Inferior parietal cortex (tissue), 1 donor: ENCODE measurements at regions not wholly inside any gene's neighbourhood (a gene's known extent, or its start where the extent isn't known, plus 50 kb on each side); places are given as distances from the start of the nearest gene placed in this dataset.

ENCODE experiments used
- DNase-seq: peaks from one replicate; pipeline ENCODE4 v3.0.0-alpha.2; 2016; ENCODE audit errors: extremely low spot score

GRCh38 chr12:103097496-103097895, 140.0 kb downstream of the ASCL1 start:
- DNase-seq = no peak

DNA sequence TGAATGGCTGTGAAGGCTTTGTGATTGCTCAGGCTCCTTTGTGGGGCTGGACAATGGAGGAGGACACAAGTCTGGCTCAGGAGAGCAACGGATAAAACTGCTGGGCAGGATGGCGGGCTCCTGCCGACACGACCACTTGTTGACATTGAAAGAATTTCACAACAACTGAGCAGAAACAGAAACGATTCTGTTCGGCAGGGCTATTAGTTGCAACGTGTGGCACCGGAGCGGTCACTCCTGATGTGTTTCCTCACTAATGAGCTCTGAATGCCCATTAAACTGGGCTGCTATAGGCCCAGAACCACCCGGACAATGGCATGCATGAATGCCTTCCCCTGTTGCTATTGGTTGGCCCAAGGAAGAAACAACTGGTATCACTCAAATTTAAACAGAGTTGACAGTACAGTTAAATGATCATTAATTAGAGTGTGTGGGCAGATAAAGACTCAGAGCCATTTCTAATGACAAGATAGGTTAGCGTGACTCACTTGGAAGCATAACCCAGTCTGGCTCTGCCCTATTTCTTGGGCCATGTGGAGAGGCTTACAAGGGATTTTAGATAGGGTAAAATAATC, 142.9 kb downstream of the ASCL1 start:
- no peak for DNase-seq

- no peak for DNase-seq
These were observed 144.8 kb downstream of the ASCL1 start for GRCh38 chr12:103102225-103102744.

GRCh38 chr12:103105971-103106597, 148.6 kb downstream of the ASCL1 start:
- DNase-seq = no peak

GRCh38 chr12:103109861-103110260, 152.4 kb downstream of the ASCL1 start:
- DNase-seq = no peak

DNA sequence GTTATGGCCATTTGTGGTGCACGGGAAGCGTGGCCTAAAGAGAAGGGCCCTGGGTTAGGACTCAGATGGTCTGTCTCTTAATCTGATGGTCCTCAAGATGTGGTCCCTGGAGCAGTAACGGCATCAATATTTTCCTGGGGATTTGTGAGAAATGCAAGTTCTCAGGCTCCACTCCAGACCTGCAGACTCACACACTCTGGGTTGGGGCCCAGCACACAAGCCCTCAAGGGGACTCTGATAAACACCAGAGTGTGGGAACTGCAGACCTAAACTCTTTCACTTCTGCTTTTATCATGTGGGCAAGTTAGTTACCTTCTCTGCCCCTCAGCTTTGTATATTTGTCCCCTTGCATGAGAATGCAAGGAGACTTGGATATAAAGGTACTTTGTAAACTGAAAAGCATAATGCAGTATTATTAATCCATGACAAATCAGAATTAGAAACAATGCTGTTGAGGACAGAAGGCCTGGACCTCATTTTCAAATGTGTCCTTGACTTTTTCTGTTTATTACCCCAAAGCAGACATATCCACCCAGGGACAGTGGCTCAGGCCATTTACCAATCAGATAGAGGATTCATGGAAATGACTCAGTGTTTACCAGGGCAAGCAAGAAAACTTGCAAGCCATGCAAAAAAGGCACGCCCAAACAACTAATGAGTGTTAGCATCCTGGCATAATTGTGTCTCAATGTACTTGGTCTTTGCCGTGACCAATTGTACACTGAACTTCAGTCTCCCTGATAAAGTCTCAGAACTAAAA, 157.0 kb downstream of the ASCL1 start:
- no peak for DNase-seq

DNA sequence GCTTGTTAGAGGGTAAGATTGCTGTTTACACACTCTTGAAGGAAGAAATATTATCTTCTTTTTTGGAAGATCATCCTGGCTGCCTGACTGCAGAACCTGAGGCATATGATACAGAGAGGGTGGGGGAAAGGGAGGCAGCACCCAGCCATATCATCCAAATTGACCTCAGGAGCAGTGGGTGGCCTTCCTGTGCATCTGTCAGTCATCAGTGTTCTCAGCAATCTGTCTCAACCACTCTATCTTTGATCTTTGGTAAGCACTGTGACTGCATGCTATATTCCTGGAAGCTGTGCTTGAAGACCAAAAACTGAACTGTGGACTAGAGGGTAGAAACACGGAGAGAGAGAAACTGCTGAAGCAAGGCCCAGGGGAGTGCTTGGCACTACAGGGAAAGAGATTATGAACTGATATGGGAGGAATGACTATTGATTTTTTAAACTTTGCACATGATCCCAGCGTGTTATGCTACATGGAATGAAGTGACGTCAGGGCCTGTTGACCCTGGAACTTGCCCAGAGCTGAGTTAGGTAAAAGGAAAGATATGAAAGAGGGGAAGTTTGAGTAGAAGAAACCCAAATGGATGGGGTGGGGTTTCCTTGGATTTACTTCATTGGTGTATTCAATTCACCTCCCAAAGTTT, 171.5 kb downstream of the ASCL1 start:
- DNase-seq = no peak

DNA sequence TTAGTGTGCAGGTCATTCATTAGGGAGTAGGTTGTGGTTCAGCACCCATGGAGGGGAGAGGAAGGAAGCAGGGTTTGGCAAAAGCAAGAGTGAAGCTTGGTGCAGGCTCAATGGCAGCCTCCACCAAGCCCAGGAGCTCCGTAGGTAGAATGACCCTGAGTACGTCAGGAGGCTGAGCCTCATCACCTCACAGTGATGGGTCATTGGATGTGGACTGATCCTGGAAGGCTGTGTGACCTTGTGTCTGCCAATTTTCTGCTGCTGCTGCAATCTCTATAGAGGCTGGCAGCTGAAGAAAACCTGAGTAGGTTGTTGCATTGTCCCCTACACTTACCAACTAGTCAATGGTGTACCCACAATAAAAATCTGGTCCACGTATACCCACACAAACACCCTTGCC, 173.1 kb downstream of the ASCL1 start:
- no peak for DNase-seq

- no peak for DNase-seq
These were observed 181.1 kb downstream of the ASCL1 start for GRCh38 chr12:103138538-103138937.

GRCh38 chr12:103139876-103140275, 182.4 kb downstream of the ASCL1 start:
- DNase-seq = no peak

DNA sequence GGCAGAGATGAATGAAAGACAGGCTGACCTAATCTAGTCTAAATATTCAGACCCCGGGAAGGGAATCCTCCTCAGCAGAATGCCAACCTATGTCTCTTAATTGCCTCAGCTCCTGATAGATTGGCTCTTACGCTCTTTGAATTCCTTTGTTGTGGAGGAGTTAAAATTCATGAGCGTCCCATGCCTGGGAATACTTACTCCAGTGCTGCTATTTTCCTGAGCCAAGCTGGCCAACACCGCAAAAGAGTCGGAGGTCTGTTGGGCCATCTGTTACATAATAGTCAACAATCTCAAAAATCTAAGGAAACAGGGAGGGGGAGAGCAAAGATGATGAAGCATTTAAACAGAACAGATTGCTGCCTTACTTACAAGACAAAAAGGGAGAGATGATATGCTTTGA, 182.8 kb downstream of the ASCL1 start:
- DNase-seq = no peak

DNA sequence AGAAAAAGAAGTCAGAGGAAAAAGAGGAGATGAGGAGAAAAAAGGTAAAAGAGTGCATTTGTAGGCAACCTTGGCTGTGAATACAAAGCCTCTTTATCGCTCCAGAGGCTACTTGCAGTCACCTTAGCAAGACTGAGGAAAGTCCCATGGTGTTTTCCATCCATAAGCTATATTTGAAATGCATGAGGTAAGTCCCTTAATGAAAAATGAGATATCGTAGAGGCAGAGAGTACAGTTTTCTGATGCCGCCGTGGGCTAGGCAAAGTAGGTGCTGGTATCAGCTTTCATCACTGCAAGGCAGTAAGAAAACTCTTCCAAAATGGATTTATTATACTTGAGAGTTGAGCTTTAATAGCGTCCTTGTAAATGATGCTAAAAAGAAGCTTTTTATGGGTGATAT, 186.8 kb downstream of the ASCL1 start:
- no peak for DNase-seq

DNA sequence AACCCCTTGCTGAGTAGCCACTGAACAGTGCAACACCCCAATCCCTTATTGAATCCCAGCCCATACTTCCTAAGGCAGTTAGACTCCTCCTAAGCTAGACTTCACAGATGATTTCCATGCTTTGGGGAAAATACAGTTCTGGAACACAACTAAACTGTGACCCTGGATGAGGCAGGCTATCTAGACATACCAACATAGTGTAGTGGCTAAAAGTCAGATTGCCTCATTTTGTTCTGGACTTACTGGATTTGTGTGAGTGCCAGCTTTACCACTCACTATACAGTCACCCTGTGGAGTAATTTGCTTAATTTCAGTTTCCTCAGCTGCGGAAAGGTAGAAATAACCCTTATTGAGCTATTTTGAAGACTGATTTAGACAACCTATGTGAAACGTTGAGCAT, 203.1 kb downstream of the ASCL1 start:
- DNase-seq = no peak

GRCh38 chr12:103161582-103162362, 204.3 kb downstream of the ASCL1 start:
- DNase-seq = no peak

- DNase-seq = no peak
These were observed 209.5 kb downstream of the ASCL1 start for GRCh38 chr12:103166949-103167348.

- no peak for DNase-seq
These were observed 215.1 kb downstream of the ASCL1 start for GRCh38 chr12:103172447-103173112.

- no peak for DNase-seq
These were observed 218.2 kb downstream of the ASCL1 start for GRCh38 chr12:103175625-103176024.

DNA sequence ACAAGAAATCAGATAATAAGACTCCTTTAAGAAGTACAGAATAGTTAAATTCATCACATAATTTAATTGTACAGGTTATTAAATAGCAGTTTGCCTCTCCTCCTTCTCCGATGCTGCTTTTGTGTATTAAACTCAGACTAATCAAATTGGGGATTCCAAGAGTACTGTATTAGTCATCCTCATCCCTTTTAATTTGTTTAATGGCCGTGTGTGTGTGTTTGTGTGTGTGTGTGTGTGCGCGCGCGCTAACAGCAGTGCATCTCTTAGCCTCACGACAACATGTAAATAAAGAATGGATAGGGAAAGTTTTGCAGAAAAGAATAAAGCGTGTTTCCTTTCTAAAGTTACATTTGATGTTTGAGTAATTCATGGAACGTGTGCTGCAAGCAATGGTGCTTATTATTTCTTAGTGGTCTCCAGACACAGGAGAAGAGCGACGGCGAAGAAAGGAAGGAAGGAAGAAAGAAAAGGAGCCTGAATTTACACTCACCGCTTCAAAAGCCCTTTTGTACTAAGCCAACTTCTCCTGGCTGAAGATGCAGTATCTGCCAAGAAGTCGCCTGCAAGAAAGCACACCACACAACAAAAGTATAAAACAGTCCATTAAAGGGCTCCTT, 220.3 kb downstream of the ASCL1 start:
- no peak for DNase-seq

GRCh38 chr12:103178366-103179080, 221.0 kb downstream of the ASCL1 start:
- peak; percentile 3 for DNase-seq
